Activated CD4-positive, alpha-beta T cell treated with anti-CD3 and anti-CD28 coated beads, Interleukin-10, Interleukin-2, amounts not matched to agents 100 ng/mL and 50 ng/mL, durations not matched to agents 16 hours and 8 hours (primary cell): ENCODE measurements at regions not wholly inside any gene's neighbourhood (a gene's known extent, or its start where the extent isn't known, plus 50 kb on each side); places are given as distances from the start of the nearest gene placed in this dataset.
"Not testable (repeated sequence)": the region's sequence is repeated elsewhere in the genome, so short reads cannot be mapped to it uniquely, and the experiment has no call there.

Experiments used
- DNase-seq: peaks from one replicate; pipeline ENCODE4 v3.0.0-alpha.2; 2020

DNA sequence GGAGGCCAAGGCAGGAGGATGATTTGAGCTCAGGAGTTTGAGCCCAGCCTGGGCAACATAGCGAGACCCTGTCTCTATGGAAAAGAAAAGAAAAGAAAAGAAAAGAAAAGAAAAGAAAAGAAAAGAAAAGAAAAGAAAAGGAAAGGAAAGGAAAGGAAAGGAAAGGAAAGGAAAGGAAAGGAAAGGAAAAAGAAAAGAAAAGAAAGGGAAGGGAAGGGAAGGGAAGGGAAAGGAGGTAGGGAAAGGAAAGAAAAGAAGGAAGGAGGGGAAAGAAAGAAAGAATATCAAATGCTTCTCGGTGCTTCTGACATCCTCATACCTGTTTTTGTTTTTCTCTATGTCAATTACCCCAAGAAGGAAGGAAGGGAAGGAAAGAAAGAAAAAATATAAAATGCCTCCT, 181.2 kb upstream of the GRIA3 start:
- not testable (repeated sequence) for DNase-seq

DNA sequence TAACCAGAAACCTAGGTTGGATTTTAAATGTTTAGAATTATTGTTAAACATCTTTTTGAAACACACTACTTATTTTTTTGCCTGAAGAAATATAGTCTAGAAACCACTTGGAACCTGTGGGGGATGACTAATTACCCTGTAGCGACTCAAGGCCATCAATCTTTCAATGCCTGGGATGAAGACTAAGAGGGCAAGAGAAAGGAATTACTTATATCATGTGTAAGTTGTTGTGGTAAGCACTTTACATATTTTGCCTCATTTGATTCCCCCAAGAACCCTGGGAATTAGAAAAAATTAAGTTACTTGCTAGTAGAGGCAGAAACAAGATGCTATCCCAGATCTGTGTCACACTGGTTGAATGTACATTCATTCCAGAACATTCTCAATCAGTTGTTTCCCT, 170.9 kb upstream of the GRIA3 start:
- DNase-seq = no peak

DNA sequence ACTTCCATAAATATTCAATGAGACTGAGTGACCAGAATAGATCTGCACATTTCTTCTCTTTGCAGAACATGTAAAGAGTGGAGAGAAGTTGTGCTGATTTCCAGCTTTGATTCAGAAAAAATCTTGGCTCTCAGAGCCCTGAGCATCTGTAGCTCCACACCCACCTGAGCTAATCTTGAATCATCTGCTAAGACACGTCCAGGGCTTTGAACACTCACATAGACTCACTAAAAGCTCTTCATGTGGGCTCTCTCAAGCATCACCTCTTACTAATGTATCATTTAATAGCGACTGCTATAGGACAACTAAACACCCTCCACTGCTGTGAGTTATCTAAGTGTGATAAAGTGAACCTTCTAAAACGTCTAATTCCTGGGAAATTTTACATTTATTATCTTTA, 147.7 kb upstream of the GRIA3 start:
- no peak for DNase-seq

- no peak for DNase-seq
Measured at GRCh38 chrX:123049071-123049625, 134.9 kb upstream of the GRIA3 start.

DNA sequence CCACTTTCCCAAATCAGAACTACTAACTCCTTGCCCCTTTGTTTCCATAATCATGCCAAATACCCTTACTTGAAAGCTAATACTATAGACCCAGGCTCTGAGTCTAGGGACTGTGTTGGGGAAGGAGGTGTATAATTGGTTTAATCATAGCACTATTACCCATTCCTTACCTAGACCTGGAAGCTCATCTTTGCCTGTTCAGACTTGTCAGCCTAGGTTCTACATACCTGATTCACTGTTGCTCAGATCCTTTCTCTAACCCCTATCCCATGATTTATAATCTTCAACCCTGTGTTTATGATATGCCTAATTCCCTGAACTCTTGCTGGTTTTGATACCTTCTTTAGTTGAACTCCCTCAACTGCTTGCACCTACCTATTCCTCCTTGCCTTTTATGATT, 123.1 kb upstream of the GRIA3 start:
- DNase-seq = no peak

DNA sequence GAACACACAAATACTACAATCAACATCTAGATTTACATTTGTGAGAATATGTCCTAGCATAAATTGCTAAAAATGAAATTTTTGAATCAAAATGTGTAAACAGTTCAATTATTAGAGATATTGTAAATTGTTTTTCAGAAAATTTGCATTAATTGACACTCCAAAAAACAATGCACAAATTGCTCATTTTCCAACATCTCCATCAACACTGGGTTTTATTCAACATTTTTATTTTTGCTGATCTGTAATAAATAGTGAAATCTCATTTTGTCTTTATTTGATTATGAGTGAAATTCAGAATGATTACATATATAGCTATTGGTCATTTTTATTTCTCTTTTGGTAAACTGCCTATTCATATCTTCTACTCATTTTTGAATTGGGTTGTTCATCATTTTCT, 120.0 kb upstream of the GRIA3 start:
- no peak for DNase-seq

DNA sequence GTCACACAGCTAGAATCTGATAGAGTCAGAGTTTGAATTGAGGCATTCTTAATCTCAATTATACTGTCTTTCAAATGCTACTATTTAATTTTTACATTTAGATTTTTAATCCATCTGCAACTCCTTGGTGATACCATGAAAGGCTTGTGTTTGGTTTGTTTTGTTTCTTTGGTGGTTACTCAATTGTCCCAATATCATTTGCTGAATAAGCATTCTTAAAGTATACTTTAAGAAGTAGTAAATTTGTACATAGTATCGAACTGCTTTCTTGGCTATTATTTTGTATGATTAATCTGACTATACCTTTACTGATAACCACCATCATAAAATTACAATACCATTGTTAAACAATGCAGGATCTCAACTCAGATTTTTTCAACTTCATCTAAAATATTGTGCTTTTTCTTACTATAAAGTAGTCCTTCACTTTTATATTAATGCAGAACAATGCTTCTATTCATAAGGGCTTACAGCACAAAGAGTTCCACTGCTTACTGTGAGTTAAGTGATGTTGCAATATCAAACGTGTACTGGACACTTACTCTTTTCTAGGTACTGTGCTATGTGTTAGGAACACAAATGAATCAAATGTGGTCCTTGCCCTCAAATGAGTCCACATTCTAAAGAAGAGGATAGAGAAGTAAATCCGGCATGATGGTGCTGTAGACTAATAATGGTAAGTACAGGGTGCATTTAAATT, 111.2 kb upstream of the GRIA3 start:
- no peak for DNase-seq

DNA sequence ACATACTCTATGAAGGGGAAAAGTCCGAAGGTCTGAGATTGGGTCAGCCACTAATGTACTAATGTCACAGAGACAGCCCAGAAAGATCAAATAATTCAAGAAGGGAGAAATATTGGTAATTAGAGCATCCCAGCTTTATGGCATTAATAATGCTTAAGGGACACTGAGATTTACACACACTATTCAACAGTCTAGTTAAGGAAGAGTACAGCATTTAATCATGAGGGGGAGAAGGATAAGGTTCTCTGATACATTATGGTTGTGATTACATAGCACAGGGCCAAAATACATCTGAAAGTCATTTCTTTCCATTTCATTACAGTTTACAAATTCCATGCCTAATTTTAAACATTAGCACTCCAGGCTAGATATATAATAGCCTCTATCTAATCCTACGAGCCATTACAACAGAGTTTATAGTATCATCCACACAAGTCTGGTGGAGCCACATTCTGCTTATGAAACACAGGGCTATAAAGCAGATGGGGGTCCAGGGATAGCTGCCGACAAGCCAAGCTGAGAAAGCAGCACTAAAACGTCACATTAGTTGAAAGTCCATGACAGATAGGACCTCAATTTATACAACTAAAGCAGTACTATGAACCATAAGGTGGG, 108.0 kb upstream of the GRIA3 start:
- DNase-seq = no peak

GRCh38 chrX:123077631-123078030, 106.4 kb upstream of the GRIA3 start:
- no peak for DNase-seq

DNA sequence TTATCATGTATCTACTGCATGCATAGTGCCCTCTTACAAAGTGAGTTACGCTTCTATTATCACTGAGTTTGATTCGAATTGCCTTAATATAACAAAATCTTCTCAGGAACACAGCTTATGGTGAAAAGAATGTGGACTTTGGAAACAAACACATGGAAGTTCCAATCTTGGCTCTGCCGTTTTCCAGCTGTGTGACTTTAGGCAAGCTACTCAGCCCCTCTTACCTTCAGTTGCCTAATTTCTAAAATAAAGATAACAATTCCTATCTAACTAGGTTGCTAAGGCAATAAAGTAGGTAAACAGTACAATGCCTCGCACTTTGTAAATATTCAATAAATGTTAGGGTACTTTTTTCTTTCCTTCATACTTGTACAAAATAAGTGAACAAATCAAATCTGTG, 104.0 kb upstream of the GRIA3 start:
- DNase-seq = no peak

GRCh38 chrX:123081776-123082175, 102.3 kb upstream of the GRIA3 start:
- no peak for DNase-seq

DNA sequence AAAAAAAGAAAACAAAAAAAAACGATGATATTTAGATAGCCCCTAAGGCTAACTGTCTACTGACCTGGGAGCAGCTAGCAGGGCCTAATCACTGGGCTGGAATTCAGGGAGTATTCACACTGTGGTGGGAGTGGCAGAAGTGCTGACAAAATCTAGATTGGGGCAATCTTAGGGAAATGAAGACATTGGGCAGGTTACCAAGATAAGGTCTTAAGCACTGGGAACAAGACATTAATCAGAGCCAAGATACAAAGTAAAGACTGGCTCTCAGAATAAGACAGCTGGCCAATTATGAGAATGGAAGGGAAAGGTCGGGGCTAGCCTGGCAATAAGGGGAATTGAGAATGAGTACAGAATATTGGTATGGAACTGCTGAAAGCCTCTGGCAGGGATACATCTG, 100.2 kb upstream of the GRIA3 start:
- DNase-seq = no peak

GRCh38 chrX:123084797-123085196, 99.3 kb upstream of the GRIA3 start:
- no peak for DNase-seq

DNA sequence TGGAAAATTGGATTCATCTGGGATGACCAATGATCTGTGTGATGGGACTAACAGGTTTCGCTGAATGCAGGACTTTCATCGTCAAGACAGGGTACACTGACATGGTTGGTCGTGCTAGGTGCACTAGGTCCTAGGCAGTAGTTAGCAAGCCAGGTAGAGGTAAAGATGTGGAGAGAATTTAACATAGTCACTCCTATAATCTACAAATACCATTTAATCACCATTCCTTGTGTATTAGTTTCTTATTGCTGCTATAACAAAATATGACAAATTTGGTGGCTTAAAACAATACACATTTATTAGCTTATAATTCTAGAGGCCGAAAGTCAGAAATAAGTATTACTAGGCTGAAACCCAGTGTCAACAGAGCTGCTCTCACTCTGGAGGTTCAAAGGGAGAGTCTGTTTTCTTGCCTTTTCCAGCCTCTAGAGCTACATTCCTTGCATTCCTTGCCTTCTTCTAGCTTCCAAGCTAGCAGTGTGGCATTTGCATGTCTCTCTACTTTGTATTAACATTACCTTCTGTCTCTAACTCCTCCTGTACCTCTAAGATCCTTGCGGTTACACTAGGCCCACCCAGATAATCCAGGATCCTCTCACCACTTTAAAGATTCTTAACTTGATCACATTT, 98.7 kb upstream of the GRIA3 start:
- no peak for DNase-seq

DNA sequence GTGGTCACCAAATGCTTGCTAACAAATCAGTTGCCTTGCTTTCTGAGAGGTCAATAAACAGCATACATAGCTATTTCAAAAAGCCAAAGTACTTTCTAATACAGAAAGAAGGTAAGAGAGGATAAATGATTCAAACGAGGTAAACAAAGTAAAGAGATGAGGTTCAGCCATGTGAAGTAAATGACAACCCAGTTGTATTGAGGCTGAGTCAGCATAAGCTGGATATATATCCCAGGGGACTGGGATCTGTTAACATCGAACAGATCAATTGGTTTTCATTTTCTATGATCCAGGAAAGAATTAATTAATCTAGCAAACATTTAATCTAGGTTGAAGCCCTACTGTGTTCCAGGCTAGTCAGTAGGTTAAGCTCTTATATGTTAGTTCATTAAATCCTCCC, 97.3 kb upstream of the GRIA3 start:
- no peak for DNase-seq

GRCh38 chrX:123087326-123087725, 96.8 kb upstream of the GRIA3 start:
- DNase-seq = no peak

DNA sequence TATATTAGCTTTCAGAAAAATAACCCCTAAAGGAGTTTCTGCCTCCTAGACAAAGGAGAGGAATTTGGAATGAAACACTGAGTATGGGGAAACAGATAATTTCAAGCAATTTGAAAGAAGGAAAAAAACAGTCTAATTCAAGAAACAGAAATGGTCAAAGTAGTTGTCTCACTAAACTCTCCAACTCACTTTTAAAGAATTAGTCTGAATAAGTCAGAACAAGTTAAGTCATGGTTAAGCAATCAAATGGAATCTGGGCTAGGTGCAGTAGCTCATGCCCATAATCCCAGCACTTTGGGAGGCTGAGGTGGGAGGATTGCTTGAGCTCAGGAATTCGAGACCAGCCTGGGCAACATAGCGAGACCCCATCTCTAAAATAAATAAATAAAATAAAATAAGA, 95.7 kb upstream of the GRIA3 start:
- no peak for DNase-seq

- no peak for DNase-seq
Measured at GRCh38 chrX:123088930-123089329, 95.1 kb upstream of the GRIA3 start.

DNA sequence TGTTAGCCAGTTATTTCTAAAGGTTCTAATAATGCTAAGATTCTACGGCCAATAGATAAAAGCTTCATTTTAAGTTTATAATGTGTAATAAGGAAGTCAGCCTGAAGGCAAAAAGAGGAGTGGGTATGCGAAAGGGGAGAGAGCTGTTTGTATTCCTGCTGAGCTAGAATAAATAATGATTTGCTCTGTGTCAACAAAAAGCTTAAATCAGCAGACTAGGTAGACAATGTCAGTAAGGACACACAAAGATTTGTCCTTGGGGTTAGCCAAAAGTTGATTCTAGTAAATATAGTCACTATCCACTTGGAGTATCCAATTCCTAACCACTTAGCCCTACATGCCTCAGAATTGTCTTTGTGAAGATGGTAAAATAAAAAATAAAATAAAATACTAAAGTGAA, 90.3 kb upstream of the GRIA3 start:
- DNase-seq = no peak

GRCh38 chrX:123108513-123109427, 75.3 kb upstream of the GRIA3 start:
- no peak for DNase-seq

DNA sequence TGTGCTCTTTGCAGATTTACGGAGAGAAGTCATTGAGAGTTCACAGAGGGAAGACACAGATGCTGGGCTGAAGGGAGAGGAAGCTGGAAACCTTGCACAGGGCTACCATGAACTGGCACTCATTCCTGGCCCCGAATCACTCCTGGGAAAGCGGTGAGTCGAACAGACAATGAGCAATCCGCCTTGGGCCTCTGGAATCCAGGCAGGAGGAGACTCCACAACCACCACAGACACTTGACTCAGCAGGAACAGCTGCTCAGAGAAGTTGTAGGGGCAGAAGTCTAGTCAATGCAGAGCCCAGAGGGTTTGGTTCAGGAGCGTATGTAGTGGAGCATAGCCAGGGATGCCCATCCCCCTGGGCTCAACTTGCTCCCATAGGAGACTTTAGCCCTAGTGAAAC, 62.8 kb upstream of the GRIA3 start:
- DNase-seq = no peak

- DNase-seq = not testable (repeated sequence)
Measured at GRCh38 chrX:123129805-123130204, 54.3 kb upstream of the GRIA3 start.
